Lung (tissue), 11 donors: ENCODE measurements at regions not wholly inside any gene's neighbourhood (a gene's known extent, or its start where the extent isn't known, plus 50 kb on each side); places are given as distances from the start of the nearest gene placed in this dataset.

Experiments used
- ATAC-seq: fragments of 200-7000 bp; cut with Tn5 transposase; one replicate; pipeline ENCODE4 v1.9.1; 2020; ENCODE audit warnings: moderate number of reproducible peaks; ENCODE audit not compliant: insufficient read depth, low FRiP score
- DNase-seq, 3 donors: peaks; one replicate each; pipeline ENCODE4 v3.0.0-alpha.2; 2013 to 2017
- H3K27ac ChIP-seq, 2 donors: one replicate each; pipeline ENCODE4 v1.5.1; 2013; ENCODE audit warnings: mild to moderate bottlenecking in 2 of 2, moderate library complexity in 2 of 2, control low read depth in 1 of 2, inconsistent platforms in 1 of 2, low read depth in 1 of 2, low read length in 1 of 2
- H3K27me3 ChIP-seq, 3 donors: one replicate each; pipeline ENCODE4 v1.5.1; 2013; ENCODE audit warnings: low read length in 2 of 3; ENCODE audit not compliant: control insufficient read depth in 3 of 3, insufficient read depth in 3 of 3
- H3K36me3 ChIP-seq, 4 donors: one replicate each; pipeline ENCODE4 v1.5.1; 2013; ENCODE audit warnings: low read length in 4 of 4, mild to moderate bottlenecking in 1 of 4, moderate library complexity in 1 of 4; ENCODE audit not compliant: control insufficient read depth in 4 of 4, insufficient read depth in 4 of 4
- H3K4me1 ChIP-seq, 5 donors: one replicate each; pipeline ENCODE4 v1.5.1; 2013; ENCODE audit warnings: low read length in 5 of 5, mild to moderate bottlenecking in 2 of 5, moderate library complexity in 1 of 5; ENCODE audit not compliant: control insufficient read depth in 5 of 5, insufficient read depth in 5 of 5
- H3K4me3 ChIP-seq: one replicate; pipeline ENCODE4 v1.5.1; 2013; ENCODE audit warnings: mild to moderate bottlenecking, control low read depth, moderate library complexity
- H3K9ac ChIP-seq, 2 donors: one replicate each; pipeline ENCODE4 v1.5.1; 2013; ENCODE audit warnings: low read length in 2 of 2, control low read depth in 1 of 2; ENCODE audit not compliant: insufficient read depth in 1 of 2
- H3K9me3 ChIP-seq, 4 donors: one replicate each; pipeline ENCODE4 v1.5.1; 2013; ENCODE audit warnings: low read length in 3 of 4, mild to moderate bottlenecking in 1 of 4, moderate library complexity in 1 of 4; ENCODE audit not compliant: control insufficient read depth in 4 of 4, insufficient read depth in 3 of 4
- WGBS, 2 donors: extraction: QIAGEN DNeasy Blood & Tissue Kit; methylation state at CpG; one replicate each; pipeline ENCODE4 v1.1.7; 2013; 5-methylcytosine and 5-hydroxymethylcytosine counted together
- TF ChIP-seq, protein P1 (sequence below): IDR thresholded peaks from 2 replicates; pipeline ENCODE4 v1.5.1; 2012; ENCODE audit warnings: mild to moderate bottlenecking; ENCODE audit errors: control extremely low read depth, extremely low read depth
- donor health status: control.
- donor health status: control.
- donor health status: Bipolar disorder and iron deficiency.
- donor health status: healthy.
- donor health status: DM: yes; HTN: yes; CAD: no.

GRCh38 chr6:120279466-120280167, 930.1 kb upstream of the MAN1A1 start:
- no peaks in the 10 kb centered on the region for H3K36me3 ChIP-seq
- 78 to 81% methylated on average over 4 of the region's 4 CpGs for WGBS, 2 donors
- H3K4me1 ChIP-seq, result peaks cover 0 to 30% (median 0%) of the 10 kb centered on the region in 5 donors
- H3K4me3 ChIP-seq, result no peak overlapping the region
- H3K9me3 ChIP-seq, result no peaks in the 10 kb centered on the region
- no peak overlapping the region for H3K9ac ChIP-seq
- ATAC-seq, result no peak
- no peak for DNase-seq
- TF ChIP-seq, protein P1, sequence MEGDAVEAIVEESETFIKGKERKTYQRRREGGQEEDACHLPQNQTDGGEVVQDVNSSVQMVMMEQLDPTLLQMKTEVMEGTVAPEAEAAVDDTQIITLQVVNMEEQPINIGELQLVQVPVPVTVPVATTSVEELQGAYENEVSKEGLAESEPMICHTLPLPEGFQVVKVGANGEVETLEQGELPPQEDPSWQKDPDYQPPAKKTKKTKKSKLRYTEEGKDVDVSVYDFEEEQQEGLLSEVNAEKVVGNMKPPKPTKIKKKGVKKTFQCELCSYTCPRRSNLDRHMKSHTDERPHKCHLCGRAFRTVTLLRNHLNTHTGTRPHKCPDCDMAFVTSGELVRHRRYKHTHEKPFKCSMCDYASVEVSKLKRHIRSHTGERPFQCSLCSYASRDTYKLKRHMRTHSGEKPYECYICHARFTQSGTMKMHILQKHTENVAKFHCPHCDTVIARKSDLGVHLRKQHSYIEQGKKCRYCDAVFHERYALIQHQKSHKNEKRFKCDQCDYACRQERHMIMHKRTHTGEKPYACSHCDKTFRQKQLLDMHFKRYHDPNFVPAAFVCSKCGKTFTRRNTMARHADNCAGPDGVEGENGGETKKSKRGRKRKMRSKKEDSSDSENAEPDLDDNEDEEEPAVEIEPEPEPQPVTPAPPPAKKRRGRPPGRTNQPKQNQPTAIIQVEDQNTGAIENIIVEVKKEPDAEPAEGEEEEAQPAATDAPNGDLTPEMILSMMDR, result no peak
- H3K27ac ChIP-seq, result no peak overlapping the region
- no peaks in the 10 kb centered on the region for H3K27me3 ChIP-seq

GRCh38 chr6:120278689-120279396, 929.3 kb upstream of the MAN1A1 start:
- Histone ChIP-seq H3K4me3 (no peak overlapping the region), H3K36me3 (no peaks in the 10 kb centered on the region), H3K27ac (no peak overlapping the region), H3K4me1 (peaks cover 0 to 37% (median 0%) of the 10 kb centered on the region in 5 donors), H3K9ac (peak overlapping the region in 1 of 2 donors; percentile 37), H3K27me3 (no peaks in the 10 kb centered on the region), H3K9me3 (no peaks in the 10 kb centered on the region)
- DNase-seq (peak; percentile 22 to 90 (median 88)), ATAC-seq (no peak)
- WGBS, 2 donors, result 60 to 62% methylated on average over 2 of the region's 2 CpGs
- TF ChIP-seq, protein P1, result no peak

- H3K36me3 ChIP-seq, result no peaks in the 10 kb centered on the region
- H3K4me3 ChIP-seq, result no peak overlapping the region
- H3K27me3 ChIP-seq, result no peaks in the 10 kb centered on the region
- TF ChIP-seq, protein P1, result no peak
- no peak overlapping the region for H3K9ac ChIP-seq
- DNase-seq (no peak), ATAC-seq (no peak)
- H3K4me1 ChIP-seq, result peaks cover 0 to 37% (median 0%) of the 10 kb centered on the region in 5 donors
- 66 to 68% methylated on average over 2 of the region's 2 CpGs for WGBS, 2 donors
- no peak overlapping the region for H3K27ac ChIP-seq
- peaks cover 0 to 3% (median 0%) of the 10 kb centered on the region in 4 donors for H3K9me3 ChIP-seq
Measured at GRCh38 chr6:120274547-120274946, 925.0 kb upstream of the MAN1A1 start.
